Fibroblast of villous mesenchyme (primary cell): ENCODE measurements at regions not wholly inside any gene's neighbourhood (a gene's known extent, or its start where the extent isn't known, plus 50 kb on each side); places are given as distances from the start of the nearest gene placed in this dataset.

Source experiments
- DNase-seq: peaks from one replicate; pipeline ENCODE4 v3.0.0-alpha.2; 2010; ENCODE audit warnings: low read depth
- H3K4me3 ChIP-seq: 2 replicates; pipeline ENCODE4 v1.5.1; 2011; ENCODE audit warnings: low read depth, mild to moderate bottlenecking, low read length
- CTCF ChIP-seq: IDR thresholded peaks from 2 replicates; pipeline ENCODE4 v1.5.1; 2012; ENCODE audit warnings: low read depth, mild to moderate bottlenecking, low read length; ENCODE audit not compliant: insufficient read depth

- no peak overlapping the region for H3K4me3 ChIP-seq
- DNase-seq, result no peak
- no peak for TF ChIP-seq CTCF
These were observed 79.6 kb upstream of the ZNF827 start for GRCh38 chr4:146018247-146018646.

- no peak for TF ChIP-seq CTCF
- no peak for DNase-seq
- no peak overlapping the region for H3K4me3 ChIP-seq
These were observed 66.1 kb upstream of the ZNF827 start for GRCh38 chr4:146004730-146005129.

DNA sequence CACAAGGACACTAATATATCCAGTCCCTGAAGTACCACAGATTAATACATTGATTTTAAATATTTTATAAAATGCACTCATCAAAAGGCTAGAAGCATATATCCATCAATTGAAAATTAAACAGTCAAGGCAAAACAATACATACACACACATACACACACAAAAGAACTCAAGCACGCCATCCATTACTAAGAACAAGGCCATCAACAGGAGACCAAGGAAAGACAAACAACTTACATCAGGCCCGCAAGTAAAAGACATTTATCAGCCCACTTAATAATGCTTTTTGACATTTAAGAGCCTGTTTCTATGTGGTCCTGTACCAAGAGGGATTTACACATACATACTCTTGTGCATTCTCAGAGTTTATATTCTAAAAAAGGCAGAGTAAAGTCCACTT, 50.0 kb upstream of the ZNF827 start:
- no peak for DNase-seq
- H3K4me3 ChIP-seq, result no peak overlapping the region
- no peak for TF ChIP-seq CTCF
